Stomach (tissue), 4 donors: ENCODE measurements at regions not wholly inside any gene's neighbourhood (a gene's known extent, or its start where the extent isn't known, plus 50 kb on each side); places are given as distances from the start of the nearest gene placed in this dataset.

Source experiments
- EP300 ChIP-seq: sonication (generic); formaldehyde crosslinking; IDR thresholded peaks from one replicate; pipeline ENCODE4 v1.6.1; 2017; ENCODE audit warnings: antibody characterized with exemption
- TF ChIP-seq, protein P1 (sequence below), 7 experiments: fragments of 450-650 bp in 4 of 7; fragments of 200-600 bp in 3 of 7; sonication (generic) in 3 of 7; IDR thresholded peaks; one replicate each; pipeline ENCODE4 v1.5.1; 2016 to 2019; ENCODE audit warnings: antibody characterized with exemption in 7 of 7, control low read depth in 2 of 7, mild to moderate bottlenecking in 1 of 7

GRCh38 chr1:195590649-195591048 is 1017.6 kb downstream of the KCNT2 start:
- TF ChIP-seq, protein P1, sequence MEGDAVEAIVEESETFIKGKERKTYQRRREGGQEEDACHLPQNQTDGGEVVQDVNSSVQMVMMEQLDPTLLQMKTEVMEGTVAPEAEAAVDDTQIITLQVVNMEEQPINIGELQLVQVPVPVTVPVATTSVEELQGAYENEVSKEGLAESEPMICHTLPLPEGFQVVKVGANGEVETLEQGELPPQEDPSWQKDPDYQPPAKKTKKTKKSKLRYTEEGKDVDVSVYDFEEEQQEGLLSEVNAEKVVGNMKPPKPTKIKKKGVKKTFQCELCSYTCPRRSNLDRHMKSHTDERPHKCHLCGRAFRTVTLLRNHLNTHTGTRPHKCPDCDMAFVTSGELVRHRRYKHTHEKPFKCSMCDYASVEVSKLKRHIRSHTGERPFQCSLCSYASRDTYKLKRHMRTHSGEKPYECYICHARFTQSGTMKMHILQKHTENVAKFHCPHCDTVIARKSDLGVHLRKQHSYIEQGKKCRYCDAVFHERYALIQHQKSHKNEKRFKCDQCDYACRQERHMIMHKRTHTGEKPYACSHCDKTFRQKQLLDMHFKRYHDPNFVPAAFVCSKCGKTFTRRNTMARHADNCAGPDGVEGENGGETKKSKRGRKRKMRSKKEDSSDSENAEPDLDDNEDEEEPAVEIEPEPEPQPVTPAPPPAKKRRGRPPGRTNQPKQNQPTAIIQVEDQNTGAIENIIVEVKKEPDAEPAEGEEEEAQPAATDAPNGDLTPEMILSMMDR (IDR thresholded peaks at IDR 0.05) = no peak
- TF ChIP-seq EP300 = no peak
